NB4 (cell line): ENCODE measurements at regions not wholly inside any gene's neighbourhood (a gene's known extent, or its start where the extent isn't known, plus 50 kb on each side); places are given as distances from the start of the nearest gene placed in this dataset.

Source experiments
- DNase-seq: peaks from one replicate; pipeline ENCODE4 v3.0.0; 2010; ENCODE audit warnings: low read depth
- H3K4me3 ChIP-seq: one replicate; pipeline ENCODE4 v1.5.1; 2011; ENCODE audit warnings: mild to moderate bottlenecking, low read depth, low read length, moderate library complexity
- CTCF ChIP-seq: IDR thresholded peaks from one replicate; pipeline ENCODE4 v1.5.1; 2012; ENCODE audit warnings: low read depth, low read length
- MYC ChIP-seq: IDR thresholded peaks from 2 replicates; pipeline ENCODE4 v1.6.1; 2011; ENCODE audit warnings: low read depth, low read length
- POLR2A ChIP-seq: IDR thresholded peaks from 2 replicates; pipeline ENCODE4 v1.6.1; 2011; ENCODE audit warnings: mild to moderate bottlenecking; ENCODE audit not compliant: insufficient read length; ENCODE audit errors: extremely low read depth
- TF ChIP-seq, protein P1 (sequence below): IDR thresholded peaks from 2 replicates; pipeline ENCODE4 v1.6.1; 2011; ENCODE audit warnings: low read depth, low read length

DNA sequence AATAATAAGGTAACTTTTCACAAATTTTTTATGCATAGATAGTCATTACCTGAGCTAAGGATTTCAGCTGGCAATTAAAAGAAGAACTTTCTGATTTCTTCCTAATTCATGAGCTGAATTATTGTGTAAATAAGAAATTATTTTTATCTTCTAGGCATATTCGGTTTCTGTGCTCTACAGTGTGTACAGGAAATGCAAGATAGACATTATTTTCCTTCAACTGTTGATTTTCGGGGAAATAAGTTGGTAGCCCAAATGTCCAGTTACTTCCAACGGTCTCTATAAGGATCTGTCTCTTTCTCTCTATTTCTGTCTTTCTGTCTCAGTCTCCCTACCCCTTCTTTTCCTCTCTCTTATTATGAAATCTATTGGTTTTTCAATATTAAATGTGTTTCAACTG lies 137.3 kb upstream of the CLNK start:
- TF ChIP-seq CTCF (no peak), POLR2A (no peak), MYC (no peak)
- TF ChIP-seq, protein P1, sequence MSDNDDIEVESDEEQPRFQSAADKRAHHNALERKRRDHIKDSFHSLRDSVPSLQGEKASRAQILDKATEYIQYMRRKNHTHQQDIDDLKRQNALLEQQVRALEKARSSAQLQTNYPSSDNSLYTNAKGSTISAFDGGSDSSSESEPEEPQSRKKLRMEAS, result no peak
- no peak overlapping the region for H3K4me3 ChIP-seq
- DNase-seq, result no peak

DNA sequence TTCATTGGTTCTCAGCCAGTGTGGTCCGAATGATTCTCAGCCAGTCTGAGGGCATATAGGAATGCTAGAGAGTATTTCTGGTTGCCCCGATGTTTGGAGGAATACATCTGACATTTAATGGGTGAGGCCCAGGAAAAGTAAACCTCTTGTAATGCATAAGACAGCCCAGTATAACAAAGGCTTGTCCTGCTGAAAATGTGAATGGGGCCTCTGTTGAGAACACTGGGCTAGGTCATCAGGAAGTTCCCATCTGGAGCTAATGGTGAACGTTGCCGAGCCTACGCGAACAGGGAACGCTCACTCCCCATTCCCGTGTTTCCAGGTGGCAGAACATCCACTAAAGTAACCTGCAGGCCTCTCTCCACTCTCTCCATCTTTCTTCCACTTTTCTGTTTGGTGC lies 132.0 kb upstream of the CLNK start:
- DNase-seq, result no peak
- H3K4me3 ChIP-seq, result no peak overlapping the region
- TF ChIP-seq CTCF, result no peak
- no peak for TF ChIP-seq MYC
- TF ChIP-seq POLR2A, result no peak
- TF ChIP-seq, protein P1, result no peak

GRCh38 chr4:10811991-10812390 lies 127.4 kb upstream of the CLNK start:
- no peak for DNase-seq
- no peak overlapping the region for H3K4me3 ChIP-seq
- TF ChIP-seq MYC (no peak), CTCF (no peak), POLR2A (no peak)
- TF ChIP-seq, protein P1, result no peak

DNA sequence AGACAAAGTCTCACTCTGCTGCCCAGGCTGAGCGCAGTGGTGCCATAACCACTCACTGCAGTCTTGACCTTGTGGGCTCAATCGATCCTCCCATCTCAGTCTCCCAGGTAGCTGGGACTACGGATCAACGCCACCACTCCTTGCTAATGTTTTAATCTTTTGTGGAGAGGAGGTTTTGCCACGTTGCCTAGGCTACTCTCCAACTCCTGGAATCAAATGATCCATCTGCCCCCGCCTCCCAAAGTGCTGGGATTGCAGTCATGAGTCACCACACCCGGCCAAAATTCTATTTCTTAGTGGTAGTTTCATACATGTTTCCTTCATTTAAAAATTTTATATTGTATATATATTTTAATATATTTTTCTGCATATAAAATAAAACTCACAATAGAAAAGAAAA lies 125.8 kb upstream of the CLNK start:
- TF ChIP-seq, protein P1, result no peak
- no peak for TF ChIP-seq MYC
- no peak for TF ChIP-seq CTCF
- no peak for TF ChIP-seq POLR2A
- no peak for DNase-seq
- no peak overlapping the region for H3K4me3 ChIP-seq

GRCh38 chr4:10809905-10810304 lies 125.3 kb upstream of the CLNK start:
- TF ChIP-seq POLR2A (no peak), CTCF (no peak), MYC (no peak)
- TF ChIP-seq, protein P1, result no peak
- no peak overlapping the region for H3K4me3 ChIP-seq
- no peak for DNase-seq

DNA sequence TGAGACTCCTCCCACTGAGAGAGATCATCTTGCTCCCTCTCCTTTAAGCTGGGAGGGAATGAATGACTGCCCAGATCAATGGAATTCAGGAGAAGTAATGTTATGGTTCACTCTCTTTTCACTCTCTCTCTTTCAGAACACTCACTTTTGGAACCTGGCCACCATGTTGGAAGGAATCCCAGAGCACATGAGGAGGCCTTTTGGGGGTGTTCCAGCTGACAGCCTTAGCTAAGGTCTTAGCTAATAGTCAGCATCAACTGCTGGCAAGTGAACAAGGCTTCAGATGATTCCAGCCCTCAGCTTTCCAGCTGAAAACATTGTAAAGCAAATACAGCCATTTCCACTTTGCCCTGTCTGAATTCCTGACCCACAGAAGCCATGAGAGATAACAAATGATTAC lies 124.0 kb upstream of the CLNK start:
- TF ChIP-seq MYC (no peak), CTCF (no peak), POLR2A (no peak)
- TF ChIP-seq, protein P1, result no peak
- no peak overlapping the region for H3K4me3 ChIP-seq
- no peak for DNase-seq
